ENCODE measurements at regions not wholly inside any gene's neighbourhood (a gene's known extent, or its start where the extent isn't known, plus 50 kb on each side); places are given as distances from the start of the nearest gene placed in this dataset.

DNA sequence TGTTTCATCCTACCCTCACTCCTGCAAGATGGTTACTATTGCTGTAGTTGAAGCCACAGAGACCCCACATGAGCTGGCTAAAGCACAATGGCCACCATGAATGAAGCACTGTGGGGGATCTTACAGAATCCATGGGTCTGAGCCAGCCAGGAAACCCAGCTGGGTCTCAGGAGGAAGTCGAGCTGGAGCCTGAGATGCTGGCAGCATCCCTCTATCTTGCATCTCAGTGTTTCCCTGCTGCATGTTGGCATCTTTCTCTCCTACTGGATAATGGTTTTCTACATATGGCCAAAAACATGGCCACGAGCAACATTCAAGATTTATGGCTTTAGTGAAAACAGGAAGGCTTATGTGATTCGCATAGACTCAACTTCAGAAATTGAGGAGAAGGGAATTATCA, 219.3 kb upstream of the SNX19 start:
- Histone ChIP-seq H3K4me1 (no peaks in the 10 kb centered on the region), H3K4me3 (no peak overlapping the region), H3K9me3 (no peaks in the 10 kb centered on the region), H3K27me3 (peaks cover 0 to 7% (median 0%) of the 10 kb centered on the region in 7 donors), H3K36me3 (no peaks in the 10 kb centered on the region), H3K27ac (no peak overlapping the region)
- ATAC-seq (no peak), DNase-seq (no peak)
- intact Hi-C loops (cut with DNase I) = no loop called here
- 76% methylated on average over 3 of the region's 3 CpGs for WGBS, 2 donors
- TF ChIP-seq, protein P1, sequence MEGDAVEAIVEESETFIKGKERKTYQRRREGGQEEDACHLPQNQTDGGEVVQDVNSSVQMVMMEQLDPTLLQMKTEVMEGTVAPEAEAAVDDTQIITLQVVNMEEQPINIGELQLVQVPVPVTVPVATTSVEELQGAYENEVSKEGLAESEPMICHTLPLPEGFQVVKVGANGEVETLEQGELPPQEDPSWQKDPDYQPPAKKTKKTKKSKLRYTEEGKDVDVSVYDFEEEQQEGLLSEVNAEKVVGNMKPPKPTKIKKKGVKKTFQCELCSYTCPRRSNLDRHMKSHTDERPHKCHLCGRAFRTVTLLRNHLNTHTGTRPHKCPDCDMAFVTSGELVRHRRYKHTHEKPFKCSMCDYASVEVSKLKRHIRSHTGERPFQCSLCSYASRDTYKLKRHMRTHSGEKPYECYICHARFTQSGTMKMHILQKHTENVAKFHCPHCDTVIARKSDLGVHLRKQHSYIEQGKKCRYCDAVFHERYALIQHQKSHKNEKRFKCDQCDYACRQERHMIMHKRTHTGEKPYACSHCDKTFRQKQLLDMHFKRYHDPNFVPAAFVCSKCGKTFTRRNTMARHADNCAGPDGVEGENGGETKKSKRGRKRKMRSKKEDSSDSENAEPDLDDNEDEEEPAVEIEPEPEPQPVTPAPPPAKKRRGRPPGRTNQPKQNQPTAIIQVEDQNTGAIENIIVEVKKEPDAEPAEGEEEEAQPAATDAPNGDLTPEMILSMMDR (IDR thresholded peaks at IDR 0.05) = no peak

DNA sequence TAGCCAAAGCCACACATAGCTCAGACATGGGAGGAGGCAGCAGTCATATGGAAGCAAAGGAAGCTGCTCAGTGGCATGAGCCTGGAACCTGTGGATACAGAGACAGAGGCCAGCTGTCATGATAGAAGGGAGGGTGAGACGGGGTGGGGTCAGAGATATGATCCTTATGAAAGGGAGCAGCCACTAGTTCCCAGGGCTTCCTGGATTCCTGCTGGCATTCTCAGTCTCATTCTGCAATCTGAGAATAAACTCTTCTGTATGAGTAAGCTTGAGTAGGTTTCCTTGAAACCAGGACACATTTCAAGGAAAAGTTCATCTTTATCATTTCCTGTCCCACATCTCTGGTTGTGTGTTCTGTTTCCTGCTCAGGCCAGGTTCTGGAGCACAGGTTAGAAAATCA, 220.2 kb upstream of the SNX19 start:
- Histone ChIP-seq H3K36me3 (no peaks in the 10 kb centered on the region), H3K27ac (no peak overlapping the region), H3K4me1 (no peaks in the 10 kb centered on the region), H3K27me3 (peaks cover 0 to 7% (median 0%) of the 10 kb centered on the region in 7 donors), H3K4me3 (no peak overlapping the region), H3K9me3 (no peaks in the 10 kb centered on the region)
- TF ChIP-seq, protein P1 (IDR thresholded peaks at IDR 0.05) = no peak
- ATAC-seq = no peak
- WGBS, 2 donors = 0 to 38% methylated on average over 1 of the region's 1 CpG
- no peak for DNase-seq
- intact Hi-C loops (cut with DNase I) = no loop called here

DNA sequence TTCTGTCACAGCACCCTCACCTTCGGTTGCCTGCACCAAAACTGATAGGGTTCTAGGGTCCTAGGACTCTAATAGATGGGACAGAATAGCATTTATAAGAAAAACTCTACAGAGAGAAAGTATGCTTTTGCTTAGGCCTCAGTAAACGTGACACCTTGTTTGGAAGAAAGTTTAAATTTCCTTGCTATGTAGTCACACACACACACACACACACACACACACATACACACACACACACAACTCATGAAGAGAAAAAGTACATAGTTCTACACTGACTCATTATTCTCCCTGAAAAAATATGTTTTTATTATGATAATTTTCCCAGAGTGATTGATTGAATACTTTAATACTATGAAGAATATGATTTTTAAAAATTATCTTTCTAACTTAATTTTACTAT, 220.8 kb upstream of the SNX19 start:
- 74 to 76% methylated on average over 2 of the region's 2 CpGs for WGBS, 2 donors
- no peak overlapping the region for H3K27ac ChIP-seq

DNA sequence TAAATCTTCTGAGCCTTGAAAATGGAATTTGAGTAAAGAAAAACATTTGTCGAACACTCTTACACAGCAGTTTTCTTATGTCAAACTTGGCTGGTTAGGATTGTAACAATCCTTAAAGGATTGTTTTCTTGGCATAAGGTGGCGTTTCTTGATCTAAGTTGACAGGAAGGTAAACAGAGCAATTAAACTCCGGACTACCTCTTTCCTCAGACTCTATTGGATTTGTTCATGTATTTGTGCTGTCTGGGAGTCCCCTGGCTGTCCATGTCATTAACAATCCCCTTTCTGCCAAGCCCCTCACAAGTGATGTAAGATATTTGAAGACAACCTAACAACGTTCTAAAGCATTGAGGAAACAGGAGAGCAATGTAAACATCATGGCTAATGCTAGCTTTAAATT, 222.5 kb upstream of the SNX19 start:
- DNase-seq = no peak
- H3K4me3 ChIP-seq = no peak overlapping the region
- ATAC-seq = no peak
- intact Hi-C loops (cut with DNase I) = no loop called here
- H3K36me3 ChIP-seq = no peaks in the 10 kb centered on the region
- H3K4me1 ChIP-seq = no peaks in the 10 kb centered on the region
- H3K27ac ChIP-seq = no peak overlapping the region
- H3K9me3 ChIP-seq = no peaks in the 10 kb centered on the region
- WGBS, 2 donors = 54 to 62% methylated on average over 4 of the region's 4 CpGs
- H3K27me3 ChIP-seq = peaks cover 0 to 7% (median 0%) of the 10 kb centered on the region in 7 donors
- TF ChIP-seq, protein P1 (IDR thresholded peaks at IDR 0.05) = no peak

More for the DNA sequence above, 220.8 kb upstream of the SNX19 start:
- DNase-seq = no peak
- intact Hi-C loops (cut with DNase I) = no loop called here
- Histone ChIP-seq H3K36me3 (no peaks in the 10 kb centered on the region), H3K4me1 (no peaks in the 10 kb centered on the region), H3K9me3 (no peaks in the 10 kb centered on the region), H3K27me3 (peaks cover 0 to 7% (median 0%) of the 10 kb centered on the region in 7 donors), H3K4me3 (no peak overlapping the region)
- ATAC-seq = no peak
- TF ChIP-seq, protein P1 (IDR thresholded peaks at IDR 0.05) = no peak

Measured in heart right ventricle (tissue), 16 donors.